ENCODE measurements at regions not wholly inside any gene's neighbourhood (a gene's known extent, or its start where the extent isn't known, plus 50 kb on each side); places are given as distances from the start of the nearest gene placed in this dataset.
"Not testable (repeated sequence)": the region's sequence is repeated elsewhere in the genome, so short reads cannot be mapped to it uniquely, and the experiment has no call there.

DNA sequence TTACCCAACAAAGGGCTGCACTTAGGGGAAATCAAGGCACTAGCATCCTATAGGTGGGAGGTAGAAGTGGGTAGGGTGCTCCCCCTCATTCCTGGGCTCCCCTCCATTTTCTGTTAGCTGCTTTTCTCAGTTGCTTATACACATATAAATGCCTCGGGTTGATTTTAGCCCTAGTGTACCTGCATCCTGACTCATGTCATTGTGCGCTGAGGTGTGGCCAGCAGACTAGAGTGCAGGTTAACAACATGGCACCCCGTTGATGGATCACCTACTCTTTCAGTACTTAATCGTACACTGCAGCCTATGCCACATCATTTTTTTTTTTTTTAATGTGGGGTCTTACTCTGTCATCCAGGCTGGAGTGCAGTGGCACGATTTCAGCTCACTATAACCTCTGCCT is 144.0 kb upstream of the ITGB1 start:
- no peak for DNase-seq (ENCODE audit: low spot score)

- DNase-seq (ENCODE audit: low spot score) = no peak
Observed at GRCh38 chr10:33101392-33101787, 143.4 kb upstream of the ITGB1 start.

DNA sequence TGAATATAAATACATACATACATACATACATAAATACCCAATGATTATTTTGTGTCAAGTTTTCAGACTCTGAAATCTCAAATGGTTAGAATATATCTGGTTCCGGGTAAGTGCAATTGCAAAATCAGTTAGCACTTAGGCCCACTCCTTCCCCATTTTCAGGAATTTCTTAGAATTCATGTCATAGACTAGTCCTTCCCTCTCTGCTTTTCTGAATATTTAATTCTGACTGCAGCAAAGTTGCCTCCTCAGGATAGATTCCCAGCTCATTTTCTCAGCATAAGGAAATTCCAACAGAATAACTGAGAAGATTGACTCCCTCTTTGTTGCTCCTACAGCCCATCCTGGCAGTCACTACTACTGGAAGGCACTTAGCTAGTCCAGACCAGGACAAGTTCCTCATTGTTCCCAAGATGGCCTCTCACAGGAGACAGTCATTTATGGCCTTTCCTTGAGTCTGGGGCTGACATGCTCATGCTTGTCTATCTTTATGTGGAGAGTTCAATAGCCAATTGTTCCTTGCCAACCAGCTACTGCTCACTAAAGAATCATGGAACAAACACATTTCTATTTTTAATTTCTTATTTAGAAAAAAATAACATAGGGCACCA is 142.9 kb upstream of the ITGB1 start:
- DNase-seq (ENCODE audit: low spot score) = no peak

GRCh38 chr10:33099748-33100147 is 141.7 kb upstream of the ITGB1 start:
- DNase-seq (ENCODE audit: low spot score) = no peak

- no peak for DNase-seq (ENCODE audit: low spot score)
Observed at GRCh38 chr10:33098951-33099663, 141.1 kb upstream of the ITGB1 start.

DNA sequence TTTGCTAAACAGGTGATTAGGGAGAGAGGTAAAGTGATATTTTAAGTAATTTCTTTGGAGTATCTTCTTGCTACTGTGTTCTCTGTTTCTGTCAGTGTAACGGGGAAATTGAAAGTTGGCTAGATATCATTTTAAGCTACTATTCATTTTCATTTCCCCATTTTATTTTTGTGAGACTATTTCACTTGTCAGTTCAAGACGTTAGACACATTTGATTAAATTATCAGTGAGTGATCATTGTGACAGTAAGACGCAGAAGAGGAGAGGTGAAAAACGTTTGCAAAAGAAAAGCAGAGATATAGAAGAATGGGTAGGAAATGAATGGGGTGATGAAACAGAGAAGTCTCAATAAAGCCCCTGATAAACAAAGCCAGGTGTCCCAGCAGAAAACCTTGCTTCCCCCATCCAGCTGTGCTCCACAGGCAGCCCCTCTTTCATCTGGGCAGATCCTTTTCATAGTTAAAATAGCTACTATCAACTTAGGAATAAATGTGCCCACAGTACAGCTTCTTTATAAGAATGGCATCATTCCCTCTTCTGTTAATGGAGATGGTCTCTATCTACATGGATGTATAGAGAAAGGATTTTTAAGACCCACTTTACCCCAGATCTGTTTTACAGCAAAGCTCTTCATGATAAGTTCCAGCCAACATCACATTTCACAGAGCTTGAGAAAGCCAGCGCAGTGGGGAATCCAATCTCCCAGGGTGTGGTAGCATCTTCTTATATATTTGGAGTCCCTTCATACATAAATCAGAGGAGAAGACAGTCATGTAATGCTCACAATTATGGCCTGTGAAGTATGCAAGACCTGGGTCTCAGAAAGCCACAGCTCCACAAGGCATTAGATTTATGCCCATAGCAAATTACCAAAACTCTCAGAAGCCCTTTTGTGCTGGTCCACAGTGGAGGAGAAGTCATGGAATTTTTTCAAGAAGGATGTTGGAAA is 138.1 kb upstream of the ITGB1 start:
- DNase-seq (ENCODE audit: low spot score) = no peak

GRCh38 chr10:33094263-33095051 is 136.4 kb upstream of the ITGB1 start:
- no peak for DNase-seq (ENCODE audit: low spot score)

DNA sequence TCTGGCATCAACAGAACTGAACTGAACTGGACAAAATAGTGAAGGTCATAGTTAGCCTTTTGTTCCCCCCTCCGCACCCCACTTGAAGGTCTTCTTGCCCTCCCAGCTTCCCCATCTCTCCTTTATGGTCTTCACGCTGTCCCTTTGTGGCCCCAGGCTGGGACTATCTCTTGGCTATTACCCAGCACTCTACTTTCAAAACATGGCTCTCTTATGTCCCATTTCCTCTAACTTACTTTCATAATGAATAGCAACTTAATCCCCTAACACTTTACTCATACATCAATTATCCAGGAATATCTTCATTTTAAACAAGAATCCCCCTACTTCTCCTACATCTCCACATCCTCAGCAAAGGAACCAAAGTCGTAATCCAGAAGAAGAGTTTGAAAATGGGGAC is 135.3 kb upstream of the ITGB1 start:
- DNase-seq (ENCODE audit: low spot score) = no peak

DNA sequence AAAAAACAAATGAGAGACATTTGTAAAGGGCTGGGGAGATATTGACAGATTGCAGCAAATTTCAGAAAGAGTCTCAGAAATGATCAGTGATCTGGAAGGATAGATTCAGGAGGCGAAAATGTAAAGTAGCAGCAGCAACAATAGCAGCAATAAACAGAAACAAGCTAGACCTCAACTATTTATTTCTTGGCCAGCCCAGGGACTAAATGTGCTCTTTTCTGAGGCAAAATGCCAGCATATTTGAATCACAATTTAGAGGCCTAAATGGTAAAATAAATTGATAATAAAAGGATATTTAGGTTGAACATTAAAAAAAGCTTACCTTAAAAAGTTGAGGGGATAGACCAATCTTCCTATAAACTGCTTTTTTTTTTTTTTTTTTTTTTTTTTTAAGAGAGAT is 134.6 kb upstream of the ITGB1 start:
- DNase-seq (ENCODE audit: low spot score) = no peak

DNA sequence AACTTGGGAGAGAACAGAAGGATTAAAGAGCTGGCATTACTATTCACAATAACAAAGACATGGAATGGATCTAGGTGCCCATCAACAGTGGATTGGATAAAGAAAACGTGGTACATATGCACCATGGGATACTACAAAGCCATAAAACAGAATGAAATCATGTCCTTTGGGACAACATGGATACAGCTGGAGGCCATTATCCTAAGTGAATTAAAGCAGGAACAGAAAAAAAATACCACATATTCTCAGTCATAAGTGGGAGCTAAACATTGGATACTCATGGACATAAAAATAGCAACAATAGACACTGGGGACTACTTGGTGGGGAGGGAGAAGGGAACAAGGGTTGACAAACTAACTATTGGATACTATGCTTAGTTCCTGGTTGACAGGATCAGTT is 133.2 kb upstream of the ITGB1 start:
- DNase-seq (ENCODE audit: low spot score) = no peak

- DNase-seq (ENCODE audit: low spot score) = no peak
Observed at GRCh38 chr10:33088990-33089389, 131.0 kb upstream of the ITGB1 start.

DNA sequence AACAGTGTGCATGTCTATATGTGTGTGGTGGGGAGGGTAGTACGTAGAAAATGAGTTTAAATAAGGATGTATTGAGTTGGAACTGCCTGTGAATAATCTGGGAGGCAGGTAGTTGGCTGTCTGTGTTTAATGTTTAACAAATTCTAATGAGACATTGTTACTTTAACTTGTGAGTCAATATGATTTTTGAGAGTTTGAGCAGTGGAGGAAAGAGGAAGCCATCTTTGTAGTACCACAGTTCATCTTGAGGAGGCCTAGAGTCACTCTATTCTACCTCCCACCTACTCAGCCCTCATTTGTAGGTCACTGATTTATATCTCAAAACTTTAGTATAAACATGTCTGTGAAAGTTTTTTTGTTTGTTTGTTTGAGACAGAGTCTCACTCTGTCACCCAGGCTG is 129.9 kb upstream of the ITGB1 start:
- DNase-seq (ENCODE audit: low spot score) = no peak

GRCh38 chr10:33087152-33087551 is 129.1 kb upstream of the ITGB1 start:
- DNase-seq (ENCODE audit: low spot score) = no peak

DNA sequence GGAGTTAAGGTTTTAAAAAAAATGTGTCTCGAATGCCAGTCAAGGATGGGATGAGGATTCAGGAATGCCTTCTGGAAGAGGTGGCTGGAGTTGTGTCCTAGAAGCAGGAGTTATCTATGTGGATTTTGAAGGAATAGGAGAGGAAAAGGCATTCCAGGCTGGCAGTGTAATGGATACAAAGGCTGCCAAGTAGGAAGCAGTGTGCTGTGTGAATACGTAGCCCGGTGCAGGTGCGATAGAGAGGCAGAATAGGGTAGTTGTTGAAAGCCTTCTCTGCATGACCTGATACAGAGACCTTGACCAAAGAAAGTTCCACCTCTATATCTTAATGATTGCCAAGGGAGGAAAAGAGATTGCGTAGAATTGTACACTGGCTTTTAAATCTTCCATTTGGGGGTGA is 128.1 kb upstream of the ITGB1 start:
- no peak for DNase-seq (ENCODE audit: low spot score)

GRCh38 chr10:33085313-33085833 is 127.3 kb upstream of the ITGB1 start:
- DNase-seq (ENCODE audit: low spot score) = no peak

DNA sequence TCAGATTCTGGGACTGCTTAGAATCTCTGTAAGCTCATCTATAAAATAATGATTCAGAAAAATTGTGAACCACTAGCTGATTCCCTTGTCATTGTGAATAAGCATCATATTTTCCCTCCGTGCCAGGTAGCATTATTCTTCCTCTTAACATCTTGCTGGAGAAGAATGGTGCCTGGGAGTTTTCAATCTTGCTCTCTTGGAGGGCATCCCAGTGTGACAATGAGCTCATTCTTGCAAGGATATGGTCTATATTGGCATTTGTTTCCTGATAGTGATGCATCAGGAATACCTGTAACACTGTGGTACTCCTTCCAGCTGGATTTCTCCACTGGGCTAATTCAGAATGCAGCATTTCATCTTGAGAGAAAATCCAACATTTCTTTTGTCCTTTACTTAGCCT is 126.4 kb upstream of the ITGB1 start:
- DNase-seq (ENCODE audit: low spot score) = no peak

DNA sequence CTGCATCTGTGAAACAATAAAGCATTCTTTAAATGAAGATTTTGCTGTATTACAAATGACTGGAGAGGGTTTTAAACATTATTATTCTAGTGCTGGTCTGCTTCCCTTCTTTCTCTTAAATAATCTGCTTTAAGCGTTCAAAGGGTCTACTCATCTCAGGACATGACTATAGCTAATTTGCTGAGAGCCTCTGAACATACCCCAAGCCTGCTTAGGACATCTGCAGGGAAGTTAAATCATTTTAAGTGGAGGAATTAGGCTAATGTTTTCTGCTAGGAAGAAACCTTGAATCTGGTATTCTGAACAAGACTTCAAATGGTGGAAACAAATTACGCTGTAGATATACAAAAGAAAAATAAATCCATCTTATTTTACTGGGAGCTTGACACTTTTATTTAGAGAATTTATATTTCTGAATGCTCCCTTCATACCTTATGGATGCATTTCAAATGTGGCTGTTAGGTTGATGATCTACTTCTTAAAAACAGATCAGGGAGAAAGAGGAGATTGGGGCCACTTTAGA is 124.4 kb upstream of the ITGB1 start:
- no peak for DNase-seq (ENCODE audit: low spot score)

DNA sequence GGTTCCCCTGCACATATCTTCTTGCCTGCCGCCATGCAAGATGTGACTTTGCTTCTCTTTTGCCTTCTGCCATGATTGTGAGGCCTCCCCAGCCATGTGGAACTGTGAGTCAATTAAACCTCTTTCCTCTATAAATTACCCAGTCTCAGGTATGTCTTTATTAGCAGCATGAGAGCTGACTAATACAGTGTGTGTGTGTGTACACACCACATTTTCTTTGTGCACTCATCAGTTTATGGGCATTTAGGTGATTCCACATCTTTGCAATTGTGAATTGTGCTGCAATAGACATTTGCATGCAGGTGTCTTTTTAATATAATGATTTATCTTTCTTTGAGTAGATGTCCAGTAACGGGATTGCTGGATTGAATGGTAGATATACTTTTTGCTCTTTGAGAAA is 122.4 kb upstream of the ITGB1 start:
- not testable (repeated sequence) for DNase-seq (ENCODE audit: low spot score)

GRCh38 chr10:33074443-33074842 is 116.4 kb upstream of the ITGB1 start:
- DNase-seq (ENCODE audit: low spot score) = no peak

DNA sequence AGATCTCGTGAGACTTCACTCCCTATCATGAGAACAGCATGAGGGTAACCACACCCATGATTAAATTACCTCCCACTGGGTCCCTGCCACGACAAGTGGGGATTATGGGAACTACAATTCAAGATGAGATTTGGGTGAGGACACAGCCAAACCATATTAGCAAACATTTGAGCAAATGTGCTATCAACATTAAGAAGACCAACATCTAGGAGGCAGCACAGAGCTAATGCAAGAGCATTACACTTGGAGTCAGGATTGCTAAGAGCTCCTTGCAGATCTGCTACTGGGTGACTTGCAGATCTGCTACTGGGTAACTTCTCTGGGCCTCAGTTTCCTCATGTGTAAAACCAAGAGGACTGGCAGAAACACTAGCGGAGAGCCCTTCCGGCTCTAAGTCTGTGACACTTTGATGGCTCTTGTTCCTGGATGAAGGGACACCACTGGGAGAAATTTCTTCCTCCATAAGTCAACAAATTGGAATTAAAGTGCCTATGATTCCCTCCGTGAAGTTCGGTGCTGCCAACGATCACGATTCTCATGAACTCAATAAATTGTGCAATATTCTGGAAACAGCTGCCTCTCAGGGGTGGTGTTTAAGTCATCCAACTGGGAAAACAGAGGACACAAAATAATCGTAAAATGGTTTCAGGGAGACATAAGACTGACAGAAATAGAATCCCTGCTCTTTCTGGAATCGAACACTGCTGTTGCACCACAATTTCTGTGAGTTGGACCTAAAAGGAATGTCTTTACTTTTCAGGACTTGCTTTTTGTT is 115.8 kb upstream of the ITGB1 start:
- DNase-seq (ENCODE audit: low spot score) = no peak
